NCI-H2227 (cell line): ENCODE measurements at regions not wholly inside any gene's neighbourhood (a gene's known extent, or its start where the extent isn't known, plus 50 kb on each side); places are given as distances from the start of the nearest gene placed in this dataset.

Experiments used
- DNase-seq: peaks from one replicate; lab custom pipeline; 2025; ENCODE audit not compliant: unreplicated experiment; lab: John Stamatoyannopoulos, UW

GRCh38 chr12:98372340-98373024 is 142.9 kb upstream of the TMPO start:
- DNase-seq, result peak; percentile 46

- peak; percentile 74 for DNase-seq
Measured at GRCh38 chr12:98373025-98373554, 142.3 kb upstream of the TMPO start.

- no peak for DNase-seq
Measured at GRCh38 chr12:98374007-98374406, 141.4 kb upstream of the TMPO start.

- DNase-seq, result no peak
Measured at GRCh38 chr12:98379106-98379505, 136.3 kb upstream of the TMPO start.

GRCh38 chr12:98385641-98386040 is 129.7 kb upstream of the TMPO start:
- DNase-seq, result no peak

- DNase-seq, result peak; percentile 27
Measured at GRCh38 chr12:98387444-98387843, 127.9 kb upstream of the TMPO start.

GRCh38 chr12:98388126-98388525 is 127.3 kb upstream of the TMPO start:
- DNase-seq, result peak; percentile 30

DNA sequence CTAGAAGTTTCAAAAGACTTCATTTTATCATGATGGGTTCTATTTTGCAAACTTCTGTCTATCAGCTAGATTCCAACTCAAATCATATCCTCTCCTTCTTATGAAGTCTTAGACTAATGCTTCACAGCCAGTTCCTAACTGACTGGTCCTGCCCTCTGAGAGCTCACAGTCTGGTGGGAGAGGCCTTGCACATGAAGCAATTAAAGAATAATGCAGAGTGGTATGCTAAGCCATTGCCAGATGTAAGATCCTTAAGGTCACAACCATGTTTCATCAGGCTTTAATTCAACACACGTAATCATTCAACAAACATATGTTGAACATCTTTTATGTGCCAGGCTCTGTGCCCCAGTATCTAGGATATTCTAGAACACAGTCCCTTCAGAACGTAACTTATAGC is 125.8 kb upstream of the TMPO start:
- no peak for DNase-seq

GRCh38 chr12:98397323-98398105 is 117.9 kb upstream of the TMPO start:
- peak; percentile 91 for DNase-seq

- DNase-seq, result peak; percentile 59
Measured at GRCh38 chr12:98399532-98399931, 115.9 kb upstream of the TMPO start.

GRCh38 chr12:98401427-98401826 is 114.0 kb upstream of the TMPO start:
- DNase-seq, result peak; percentile 77

GRCh38 chr12:98402091-98402490 is 113.3 kb upstream of the TMPO start:
- no peak for DNase-seq

DNA sequence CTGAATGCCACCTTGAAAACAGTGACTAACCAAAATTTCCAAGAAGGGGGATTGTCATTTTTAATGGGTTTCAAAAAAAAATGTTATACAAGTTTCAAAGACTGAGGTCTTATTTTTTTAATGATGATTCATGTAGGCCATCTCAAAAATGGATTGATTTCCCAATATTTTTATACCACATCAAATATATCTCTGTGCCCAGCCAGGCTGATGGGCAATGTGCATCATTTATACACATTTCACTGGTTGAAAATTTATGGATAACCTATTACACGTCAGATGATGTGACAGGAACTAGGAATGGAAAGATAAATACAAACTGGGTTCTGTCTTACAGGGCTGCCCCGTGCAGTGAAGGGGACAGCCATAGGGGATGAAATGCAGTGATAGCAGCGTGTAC is 112.7 kb upstream of the TMPO start:
- no peak for DNase-seq

DNA sequence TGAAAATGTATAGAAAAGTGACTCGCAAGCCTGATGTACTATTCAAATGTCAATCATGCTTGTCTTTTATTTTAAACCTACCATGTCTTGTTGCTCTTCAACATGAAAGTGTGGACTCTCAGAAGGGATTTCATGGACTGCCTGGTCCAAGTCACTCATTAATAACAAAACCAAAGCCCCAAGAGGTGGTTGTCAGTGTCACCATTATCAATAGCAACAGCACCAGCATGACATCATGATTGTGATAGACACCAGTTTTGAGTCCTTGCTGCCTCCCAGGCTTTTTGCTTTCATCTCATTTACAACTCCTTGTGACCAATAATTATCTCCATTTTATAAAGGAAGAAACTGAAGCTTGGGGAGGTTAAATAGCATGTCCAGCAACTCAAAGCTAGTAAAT is 112.0 kb upstream of the TMPO start:
- no peak for DNase-seq

GRCh38 chr12:98403936-98404335 is 111.5 kb upstream of the TMPO start:
- DNase-seq, result no peak

DNA sequence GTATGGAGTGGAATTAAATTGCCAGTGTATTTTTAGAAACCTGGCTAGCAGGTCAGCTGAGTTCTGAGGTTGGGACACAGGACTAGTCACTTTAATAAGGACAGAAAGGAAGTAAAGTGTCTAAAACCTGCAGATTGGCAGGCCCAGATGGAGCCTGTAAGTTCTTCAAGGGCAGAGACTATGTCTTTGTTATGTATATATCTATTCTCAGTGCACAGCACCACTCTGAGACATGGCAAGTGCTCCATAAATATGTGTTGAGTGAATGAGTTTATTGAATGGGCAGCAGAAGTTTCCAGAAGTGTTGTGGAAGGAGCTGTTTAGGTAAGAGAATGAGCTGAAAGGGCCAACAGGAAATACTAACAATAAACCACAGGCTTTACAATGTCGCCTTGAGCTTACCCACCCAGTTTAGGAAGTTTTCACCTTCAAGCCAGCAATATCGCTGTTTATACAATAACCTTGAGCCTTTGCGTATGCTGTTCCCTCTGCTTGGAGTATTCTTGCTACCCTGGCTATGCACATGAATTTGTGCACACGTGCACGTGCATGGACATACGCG is 109.5 kb upstream of the TMPO start:
- no peak for DNase-seq

DNA sequence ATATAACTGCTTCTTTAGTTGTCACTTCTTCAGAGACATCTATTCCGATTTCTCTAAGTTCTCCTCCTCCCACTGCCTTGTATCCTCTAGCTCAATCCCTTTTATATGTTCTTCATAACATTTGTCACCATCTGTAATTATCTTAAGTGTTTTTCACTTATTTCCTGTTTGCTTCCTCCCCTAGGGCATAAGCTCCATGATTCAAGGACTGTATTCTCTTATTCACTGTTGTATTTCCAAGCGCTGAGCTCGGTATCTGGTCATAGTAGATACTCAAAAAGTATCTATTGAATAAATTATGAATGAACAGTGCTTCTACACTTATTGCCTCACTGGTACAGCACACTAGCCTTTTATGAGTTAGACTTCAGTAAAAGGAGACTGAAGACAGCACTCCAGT is 109.0 kb upstream of the TMPO start:
- DNase-seq, result no peak

GRCh38 chr12:98408681-98409080 is 106.7 kb upstream of the TMPO start:
- no peak for DNase-seq

GRCh38 chr12:98409548-98409947 is 105.8 kb upstream of the TMPO start:
- DNase-seq, result no peak

DNA sequence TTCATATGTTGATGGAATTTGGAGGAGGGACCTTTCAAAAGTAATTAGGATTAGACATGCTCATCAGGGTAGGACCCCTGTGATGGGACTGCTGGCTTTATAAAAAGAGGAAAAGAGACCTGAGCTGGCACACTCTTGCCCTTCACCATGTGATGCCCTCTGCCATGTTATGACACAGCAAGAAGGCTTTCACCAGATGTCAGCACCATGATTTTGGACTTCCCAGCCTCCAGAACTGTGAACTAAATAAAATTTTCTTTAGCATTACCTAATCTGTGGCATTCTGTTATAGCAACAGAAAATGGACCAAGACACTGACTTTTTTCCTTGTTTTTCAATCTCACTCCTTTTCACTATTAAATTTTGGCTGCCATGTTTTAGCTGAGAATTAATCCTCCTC is 105.0 kb upstream of the TMPO start:
- no peak for DNase-seq

DNA sequence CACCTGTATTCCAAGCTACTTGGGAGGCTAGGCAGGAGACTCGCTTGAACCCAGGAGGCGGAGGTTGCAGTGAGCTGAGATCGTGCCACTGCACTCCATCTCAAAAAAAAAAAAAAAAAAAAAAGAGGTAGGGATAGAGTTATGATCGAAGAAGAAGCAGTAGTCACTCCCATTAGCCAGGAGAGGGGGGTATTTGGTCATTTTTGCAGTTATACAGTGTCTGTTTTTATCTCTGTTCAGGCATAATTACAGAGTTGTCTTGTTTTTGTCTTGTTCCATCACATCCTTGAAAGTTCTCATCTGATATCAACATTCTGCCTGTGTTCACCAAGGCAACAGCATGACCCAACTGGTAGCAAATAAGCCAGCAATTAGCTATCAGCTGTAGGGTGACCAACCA is 98.5 kb upstream of the TMPO start:
- DNase-seq, result peak; percentile 34

- no peak for DNase-seq
Measured at GRCh38 chr12:98417266-98417665, 98.1 kb upstream of the TMPO start.
